GM19025 (cell line): ENCODE measurements at regions not wholly inside any gene's neighbourhood (a gene's known extent, or its start where the extent isn't known, plus 50 kb on each side); places are given as distances from the start of the nearest gene placed in this dataset.

Experiments used
- ATAC-seq: cut with Tn5 transposase; IDR thresholded peaks from one replicate; pipeline ENCODE4 v1.9.1; 2021; ENCODE audit warnings: mild to moderate bottlenecking, low read depth, moderate library complexity; ENCODE audit not compliant: unreplicated experiment

DNA sequence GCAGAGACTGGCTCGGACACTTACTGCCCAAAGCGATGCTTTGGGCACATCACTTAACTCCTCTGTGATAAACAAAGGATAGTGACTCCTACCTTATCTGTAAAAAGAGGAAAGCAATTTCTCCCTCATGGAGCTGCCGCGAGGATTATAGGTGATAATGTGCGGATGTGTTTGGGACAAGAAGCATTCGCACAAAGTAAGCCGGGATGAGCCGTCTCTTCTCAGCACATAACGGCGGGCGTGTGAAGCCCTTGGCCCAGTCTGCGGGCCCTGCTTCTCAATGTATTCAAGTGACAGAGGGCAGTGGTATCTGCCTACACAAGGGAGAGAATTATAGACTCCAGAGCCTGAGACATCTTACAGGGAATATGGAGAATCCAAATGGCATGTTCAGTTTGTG lies 550.3 kb upstream of the CPEB2 start:
- ATAC-seq = no peak

DNA sequence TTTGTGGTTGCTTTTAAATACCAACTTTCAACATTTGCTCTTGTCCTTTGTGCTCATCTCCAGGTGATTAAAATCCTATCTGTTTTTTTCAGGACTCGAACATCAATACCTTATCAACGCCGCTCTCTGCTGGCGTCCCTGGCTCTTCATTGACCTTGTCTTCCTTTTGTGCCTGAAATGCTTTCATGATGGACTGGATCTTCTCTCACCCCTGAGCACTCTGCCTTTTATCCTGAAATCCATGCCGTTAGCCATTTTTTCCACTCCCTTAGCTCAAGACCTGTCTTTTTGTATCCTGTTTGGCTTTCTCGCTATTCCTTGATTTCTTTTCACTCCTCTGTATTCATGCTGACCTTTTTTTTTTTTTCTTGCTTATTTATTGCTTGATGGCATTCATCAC lies 549.5 kb upstream of the CPEB2 start:
- ATAC-seq = no peak

DNA sequence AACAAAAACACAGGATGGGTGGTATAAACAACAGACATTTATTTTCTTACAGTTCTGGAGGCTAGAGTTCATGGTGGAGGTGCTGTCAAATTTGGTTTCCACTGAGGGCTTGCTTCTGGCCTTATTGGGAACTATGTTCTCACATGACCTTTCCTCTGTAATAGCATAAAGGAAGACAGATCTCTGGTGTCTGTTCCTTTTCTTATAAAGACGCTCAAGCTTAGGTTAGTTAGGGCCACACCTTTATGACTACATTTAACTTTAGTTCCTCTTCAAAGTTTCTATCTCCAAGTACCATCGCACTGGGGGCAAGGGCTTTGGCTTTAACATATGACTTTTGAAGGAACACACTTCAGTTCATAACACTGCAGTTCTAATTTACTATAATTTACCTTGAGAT lies 543.8 kb upstream of the CPEB2 start:
- ATAC-seq = no peak

DNA sequence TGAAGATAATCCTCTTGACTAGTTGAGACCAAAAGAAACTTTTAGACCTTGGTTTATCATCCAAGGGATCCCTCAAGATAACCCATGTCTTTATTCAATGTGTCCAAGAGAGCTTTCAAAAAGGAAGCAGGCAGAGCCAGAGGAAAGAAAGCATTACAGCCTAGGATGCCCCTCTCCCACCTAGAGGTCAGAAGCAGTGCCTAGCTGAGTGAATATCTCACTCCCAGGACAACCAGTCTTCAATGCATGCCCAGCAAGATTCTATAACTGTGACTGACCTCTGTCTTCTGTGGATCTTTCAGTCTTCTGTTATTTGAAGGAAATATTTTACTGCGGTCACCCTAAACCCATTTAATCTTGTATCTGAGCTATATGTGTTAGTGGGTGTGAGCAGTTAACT lies 537.2 kb upstream of the CPEB2 start:
- ATAC-seq = no peak

DNA sequence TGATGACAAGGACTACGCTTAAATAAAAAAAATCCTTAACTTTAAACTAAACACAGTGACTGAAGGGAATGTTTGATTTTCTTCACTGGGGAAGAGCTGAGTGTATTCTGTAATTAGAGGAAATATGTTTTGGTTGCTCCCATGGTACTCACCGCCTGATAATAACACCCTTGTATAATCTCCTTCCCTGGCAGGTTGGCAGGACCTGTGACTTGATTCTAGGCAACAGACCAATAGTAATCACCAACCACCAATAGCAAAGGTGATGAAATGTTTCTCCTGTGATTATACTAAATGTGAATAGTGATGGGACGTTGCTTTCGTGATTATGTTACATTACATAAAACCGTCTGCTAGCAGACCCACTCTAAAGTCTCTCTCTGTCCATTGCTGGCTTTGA lies 536.8 kb upstream of the CPEB2 start:
- no peak for ATAC-seq

DNA sequence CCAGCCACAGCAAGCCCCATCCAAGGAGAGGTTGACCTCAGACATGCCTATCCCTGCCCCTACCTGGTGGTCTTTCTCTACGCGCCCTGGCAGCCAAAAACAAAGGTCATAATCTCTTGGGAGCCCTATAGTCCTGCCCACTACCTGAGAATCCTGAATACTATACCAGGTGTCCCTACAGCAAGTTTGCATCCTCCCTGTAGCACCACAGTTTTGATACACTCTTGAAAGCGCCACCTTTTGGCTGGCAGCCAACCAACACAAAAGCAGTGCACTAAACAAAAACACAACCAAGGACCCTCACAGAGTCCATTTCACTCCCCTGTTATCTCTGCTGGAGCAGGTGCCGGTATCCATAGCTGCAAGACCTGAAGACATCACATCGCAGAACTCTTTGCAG lies 523.8 kb upstream of the CPEB2 start:
- ATAC-seq = no peak

DNA sequence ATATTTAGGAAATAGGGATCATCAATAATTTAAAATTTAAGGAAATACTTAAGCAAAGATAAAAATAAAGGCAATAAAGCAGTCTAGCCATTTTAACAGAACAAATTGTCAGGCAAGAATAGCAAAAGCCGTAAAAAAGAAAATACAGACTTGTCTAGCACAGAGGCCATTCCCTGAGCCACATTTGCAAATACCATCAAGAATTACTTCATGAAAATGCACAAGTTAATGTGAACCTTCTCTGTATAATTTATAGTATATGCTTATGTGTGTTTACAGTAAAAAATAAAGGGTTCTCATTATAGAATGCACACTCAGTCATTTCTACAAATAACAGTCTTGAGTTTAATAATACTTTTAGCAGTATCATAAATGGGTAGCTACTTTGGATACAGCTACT lies 505.9 kb upstream of the CPEB2 start:
- ATAC-seq = no peak

DNA sequence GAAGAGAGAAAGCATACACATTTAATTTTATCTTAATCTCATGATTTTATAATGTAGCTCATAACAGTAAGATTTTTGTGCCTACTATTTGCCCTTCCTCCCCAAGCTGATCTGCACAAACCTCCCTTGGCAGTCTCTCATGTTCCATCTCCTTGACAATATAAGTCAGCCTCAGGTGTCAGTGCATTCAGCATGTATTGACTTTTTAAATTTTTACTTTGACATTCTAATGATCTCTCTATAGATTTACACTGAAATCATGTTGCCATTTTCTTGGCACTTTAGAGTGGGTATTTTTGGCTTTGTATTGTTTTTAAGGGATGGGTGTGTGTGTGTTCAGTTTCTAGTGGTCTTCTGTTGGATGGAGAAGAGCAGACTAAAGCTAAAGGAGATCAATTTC lies 505.3 kb upstream of the CPEB2 start:
- ATAC-seq = no peak

DNA sequence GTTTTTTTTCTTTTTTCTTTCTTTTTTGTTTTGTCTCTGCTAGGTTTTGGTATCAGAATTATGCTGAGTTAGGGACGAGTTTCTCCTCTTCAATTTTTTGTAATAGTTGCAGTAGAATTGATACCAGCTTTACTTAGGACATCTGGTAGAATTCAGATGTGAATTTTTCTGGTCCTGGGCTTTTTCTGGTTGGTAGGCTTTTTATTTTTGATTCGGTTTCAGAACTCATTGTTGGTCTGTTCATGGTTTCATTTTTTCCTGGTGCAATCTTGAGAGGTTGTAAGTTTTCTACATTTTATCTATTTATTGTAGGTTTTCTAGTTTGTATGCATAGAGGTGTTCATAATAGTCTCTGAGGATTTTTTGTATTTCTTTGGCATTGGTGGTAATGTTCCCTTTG lies 498.1 kb upstream of the CPEB2 start:
- no peak for ATAC-seq

DNA sequence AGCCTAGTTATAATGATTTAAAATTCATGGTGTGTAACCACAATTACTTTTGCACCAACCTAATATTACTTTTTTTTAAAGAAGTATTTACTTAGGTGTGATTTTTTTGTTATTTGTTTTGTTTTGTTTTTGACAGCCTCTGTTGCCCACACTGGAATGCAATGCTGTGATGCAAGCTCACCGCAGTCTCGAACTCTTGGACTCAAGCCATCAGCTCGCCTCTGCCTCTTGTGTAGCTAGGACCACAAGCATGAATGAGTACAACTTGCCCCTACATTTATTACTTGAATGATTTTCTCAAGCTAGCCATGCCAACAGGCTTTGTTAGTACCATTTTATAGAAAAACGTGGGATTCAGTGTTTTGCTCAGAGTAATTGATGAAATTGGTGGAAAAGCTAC lies 488.8 kb upstream of the CPEB2 start:
- no peak for ATAC-seq

DNA sequence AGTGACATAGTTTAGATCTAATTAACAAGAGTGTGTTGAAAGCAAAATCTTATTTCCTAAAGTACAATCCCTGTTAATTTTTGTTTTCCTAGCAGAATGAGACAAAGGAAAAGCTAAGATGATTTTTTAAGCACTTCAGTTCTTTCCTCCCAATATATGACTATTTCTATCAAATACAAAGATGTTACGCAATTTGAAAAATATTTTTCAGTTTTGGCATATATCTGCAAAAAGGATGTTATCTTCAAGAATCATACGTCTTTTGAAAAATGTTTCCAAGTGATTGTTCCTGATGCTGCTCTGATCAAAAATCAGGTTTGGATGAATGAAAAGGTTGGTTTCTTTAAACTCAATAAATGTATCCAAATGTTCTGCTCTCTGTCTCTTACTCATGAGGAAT lies 486.7 kb upstream of the CPEB2 start:
- ATAC-seq = no peak

DNA sequence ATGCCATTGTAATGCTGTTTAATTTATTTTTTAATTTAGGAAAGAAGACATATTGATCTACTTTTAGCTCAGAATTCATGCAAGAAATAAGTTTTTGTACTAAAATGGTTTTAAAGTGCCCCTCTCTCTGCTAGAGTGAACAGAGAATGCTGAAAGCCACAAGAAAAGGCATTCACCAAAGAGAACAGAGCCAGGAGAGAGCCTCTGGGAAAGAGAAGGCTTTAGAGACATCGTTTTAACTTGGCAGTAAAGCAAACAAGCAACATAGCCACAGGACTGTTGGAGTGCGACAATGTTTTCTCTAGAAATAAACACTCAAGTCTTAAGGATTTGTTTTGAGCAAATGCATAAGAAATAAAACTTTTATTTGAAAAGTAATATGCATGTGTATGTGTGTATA lies 484.1 kb upstream of the CPEB2 start:
- no peak for ATAC-seq

DNA sequence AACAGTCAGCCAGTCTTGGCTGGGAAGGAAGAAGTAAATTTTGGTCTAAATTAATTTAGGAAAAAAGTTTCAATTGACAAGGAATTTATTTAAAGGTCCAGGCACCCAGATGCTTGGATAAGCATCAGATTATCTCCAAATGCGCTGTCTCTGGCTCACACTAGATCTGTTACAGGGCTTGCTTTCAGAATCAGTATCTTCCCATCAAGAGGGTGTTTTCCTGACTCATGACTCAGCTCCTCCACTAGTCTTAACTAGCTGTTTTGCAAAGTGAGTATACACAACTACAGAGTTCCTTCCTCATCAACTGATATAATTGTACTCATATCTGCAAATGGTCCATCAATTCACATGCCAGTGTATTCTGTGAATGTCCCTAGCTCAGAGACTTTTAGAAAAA lies 482.1 kb upstream of the CPEB2 start:
- no peak for ATAC-seq

DNA sequence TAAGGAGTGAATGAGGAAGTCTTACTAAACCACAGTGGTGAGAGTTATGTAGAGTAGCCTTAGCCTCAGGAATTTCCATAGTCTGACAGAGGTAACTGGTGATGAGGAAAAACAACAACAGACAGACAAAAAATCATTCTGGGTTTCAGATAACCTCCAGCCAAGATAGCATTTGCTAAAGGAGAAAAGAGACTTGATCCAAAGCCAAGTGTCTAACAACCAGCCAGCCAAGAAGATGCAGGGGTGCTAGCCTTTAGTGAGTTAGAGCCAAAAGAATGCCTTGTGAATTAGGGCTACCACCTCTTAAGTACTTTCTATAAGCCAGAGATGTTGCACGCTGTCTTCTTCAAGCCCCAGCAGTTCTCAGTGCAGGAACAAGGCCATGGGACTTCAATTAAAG lies 478.0 kb upstream of the CPEB2 start:
- no peak for ATAC-seq

DNA sequence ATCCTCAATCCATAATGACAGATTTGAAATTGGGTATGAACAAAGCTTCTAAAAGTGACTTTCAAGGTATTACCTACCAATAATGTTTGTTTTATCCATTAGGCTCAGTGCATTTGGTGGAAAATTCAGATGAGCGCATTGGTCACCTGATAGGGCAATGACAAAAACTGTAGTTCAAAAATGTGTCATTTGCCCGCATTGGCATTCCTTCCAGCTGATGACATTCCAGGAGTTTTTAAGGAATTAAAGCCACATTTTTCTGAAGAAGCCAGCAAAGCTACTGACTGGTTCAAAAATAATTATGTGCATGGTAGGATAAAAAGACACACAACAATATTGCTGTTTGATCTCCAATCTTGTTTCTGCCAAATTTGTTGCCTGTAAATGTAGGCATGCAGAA lies 473.4 kb upstream of the CPEB2 start:
- ATAC-seq = no peak

DNA sequence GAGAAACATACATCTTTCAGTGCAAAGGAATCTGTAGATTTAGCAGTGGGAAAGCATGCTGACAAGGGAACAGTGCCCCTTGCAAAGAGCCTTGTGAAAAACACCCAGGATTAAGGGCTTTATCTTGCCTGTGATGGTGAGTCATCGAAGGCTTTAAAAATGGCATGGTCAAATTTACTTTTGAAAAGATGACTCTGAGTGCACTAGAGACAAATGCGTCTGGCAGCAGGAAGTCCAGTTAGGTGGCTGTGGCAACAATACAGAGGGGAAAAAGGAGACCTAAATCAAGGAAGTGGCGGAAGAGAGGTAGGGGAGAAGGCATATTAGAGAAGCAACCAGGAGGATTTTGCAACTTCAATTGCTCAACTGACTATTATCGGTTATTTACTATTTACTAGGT lies 472.6 kb upstream of the CPEB2 start:
- no peak for ATAC-seq

DNA sequence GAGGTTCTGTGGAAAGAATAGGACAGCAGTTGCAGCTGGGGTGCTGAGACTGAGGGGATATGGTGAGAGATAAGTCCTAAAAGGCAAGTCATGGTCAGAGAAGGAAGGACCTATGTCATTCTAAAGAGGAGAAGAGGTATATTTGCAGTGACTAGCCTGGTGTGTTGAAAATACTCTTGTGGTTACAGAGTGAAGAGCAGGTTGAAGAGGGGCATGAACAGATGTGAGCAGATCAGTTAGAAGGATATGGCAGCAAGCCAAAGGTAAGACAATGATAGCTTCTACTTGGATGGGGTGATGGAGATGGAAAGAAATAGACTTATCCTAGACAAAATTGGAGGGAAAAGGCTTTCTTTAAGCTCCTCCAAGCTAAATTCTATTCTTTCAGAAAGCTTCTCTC lies 469.8 kb upstream of the CPEB2 start:
- ATAC-seq = no peak

DNA sequence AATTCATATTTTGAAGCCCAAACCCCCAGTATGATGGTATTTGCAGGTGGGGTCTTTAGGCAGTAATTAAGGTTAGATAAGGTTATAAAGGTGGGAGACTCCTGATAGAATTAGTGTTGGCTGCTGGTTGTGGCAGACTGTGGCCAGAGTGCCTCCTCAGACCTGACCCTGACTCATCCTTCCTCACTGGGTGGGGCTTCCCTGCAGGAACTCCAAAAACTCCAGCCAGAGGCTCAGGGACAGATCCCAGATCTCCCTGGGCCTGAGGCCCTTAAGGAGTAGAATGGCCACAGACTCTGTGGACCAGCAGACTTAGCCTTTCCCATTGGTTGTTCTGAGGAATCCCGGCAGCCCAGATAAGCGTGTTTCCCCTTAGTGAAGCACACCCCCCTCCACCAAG lies 463.0 kb upstream of the CPEB2 start:
- ATAC-seq = no peak

DNA sequence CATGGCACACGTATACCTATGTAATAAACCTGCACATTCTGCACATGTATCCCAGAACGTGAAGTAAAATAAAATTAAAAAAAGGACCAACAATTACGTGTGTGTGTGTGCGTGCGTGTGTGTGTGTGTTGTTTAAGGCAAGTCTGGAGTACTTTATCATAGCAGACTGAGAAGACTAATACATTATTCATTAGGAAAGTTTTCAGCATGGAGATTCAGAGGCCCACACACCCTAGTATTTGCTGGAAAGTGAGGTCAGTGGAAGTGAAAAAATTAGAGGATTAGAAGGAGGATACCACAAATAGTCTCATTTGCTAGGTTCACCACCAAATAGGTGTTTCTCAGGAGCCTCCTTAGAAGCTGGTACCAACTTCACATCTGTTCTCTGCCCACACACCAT lies 457.1 kb upstream of the CPEB2 start:
- no peak for ATAC-seq

DNA sequence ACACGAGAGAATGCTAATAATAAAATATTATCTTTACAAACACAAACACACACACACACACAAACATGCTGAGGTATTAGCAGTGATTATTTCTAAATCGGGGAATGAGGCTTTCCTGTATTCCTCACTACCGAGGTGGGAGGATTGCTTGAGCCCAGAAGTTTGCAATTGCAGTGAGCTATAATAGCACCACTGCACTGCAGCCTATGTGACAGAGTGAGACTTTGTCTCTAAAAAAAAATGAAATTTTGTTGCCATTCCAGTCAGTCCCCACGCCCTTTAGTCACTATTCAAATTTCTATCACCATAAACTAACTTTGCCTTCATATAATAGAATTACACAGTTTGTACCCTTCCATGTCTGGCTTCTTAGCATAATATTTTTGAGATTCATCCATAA lies 456.5 kb upstream of the CPEB2 start:
- ATAC-seq = no peak

DNA sequence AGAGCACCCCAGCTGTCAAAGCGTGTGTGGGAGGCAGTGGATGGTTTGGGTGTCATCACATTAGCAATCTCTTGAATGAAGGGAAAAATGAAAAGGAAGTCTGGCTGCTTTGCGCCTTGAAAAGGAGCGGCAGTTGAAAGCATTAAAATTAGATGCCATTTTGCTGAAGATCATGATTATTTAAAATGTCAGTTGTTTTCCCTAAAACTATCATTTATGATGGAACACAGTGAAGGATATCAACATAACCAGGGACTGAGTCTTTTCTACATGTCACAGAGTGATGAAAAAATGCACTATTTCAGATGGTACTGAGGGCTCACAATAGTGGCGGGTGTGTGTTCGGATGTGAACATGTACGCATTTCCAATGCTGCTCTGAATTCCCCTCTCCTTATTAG lies 450.2 kb upstream of the CPEB2 start:
- no peak for ATAC-seq

DNA sequence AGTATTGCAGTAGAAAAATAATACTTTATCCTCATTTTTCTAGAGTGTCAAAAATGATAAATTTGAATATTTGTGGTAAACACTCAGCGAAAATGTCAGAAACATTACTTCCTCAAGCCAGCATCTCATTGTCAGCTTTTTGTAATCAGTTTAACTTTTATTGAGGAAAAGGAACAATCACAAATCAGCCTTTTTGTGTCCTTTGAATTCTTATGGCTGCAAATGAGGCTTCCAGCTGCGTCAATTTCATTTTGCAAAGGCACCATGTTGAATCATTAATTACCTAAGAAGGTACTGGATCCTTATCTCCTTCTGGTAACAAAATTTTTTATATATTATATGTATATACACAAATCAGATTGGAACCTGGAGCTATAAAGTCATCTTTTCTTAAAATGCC lies 442.6 kb upstream of the CPEB2 start:
- no peak for ATAC-seq

DNA sequence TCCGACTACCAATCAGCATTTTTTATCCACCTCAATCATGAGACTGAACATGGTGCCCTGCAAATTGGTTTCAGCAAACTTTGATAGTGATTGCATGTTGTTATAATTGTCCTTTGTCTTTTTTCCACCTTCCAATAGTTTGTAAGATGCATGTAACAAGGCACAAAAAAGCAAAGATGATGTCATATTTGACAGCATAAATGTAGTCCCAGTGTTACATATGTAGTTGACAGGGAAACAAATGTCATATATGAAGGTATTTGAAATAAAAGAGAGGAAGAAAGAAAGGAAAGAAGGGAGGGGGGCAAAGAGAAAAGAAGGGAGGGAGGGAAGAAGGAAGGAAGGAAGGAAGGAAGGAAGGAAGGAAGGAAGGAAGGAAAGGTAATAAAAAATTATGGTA lies 441.7 kb upstream of the CPEB2 start:
- no peak for ATAC-seq

DNA sequence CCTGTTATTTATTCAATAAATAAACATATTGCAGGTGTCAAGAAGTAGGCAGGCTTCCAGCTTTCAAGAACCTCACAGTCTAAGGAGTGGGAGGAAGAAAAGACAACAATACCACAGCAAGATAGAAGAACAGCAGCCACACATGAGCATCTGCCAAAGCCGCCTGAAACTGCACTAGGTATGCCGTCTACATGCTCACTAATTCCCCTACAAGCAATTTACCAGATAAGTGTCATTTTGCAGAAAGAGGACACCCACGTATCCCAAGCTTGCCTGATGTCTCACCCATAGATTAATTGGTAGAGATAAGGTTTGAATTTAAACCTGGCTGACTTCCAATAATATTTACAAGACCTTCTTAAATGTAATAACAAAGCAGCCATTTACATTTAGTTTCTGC lies 439.4 kb upstream of the CPEB2 start:
- no peak for ATAC-seq
